DMS114 treated with DMSO at 0.1 percent for 48 hours (cell line): ENCODE measurements at regions not wholly inside any gene's neighbourhood (a gene's known extent, or its start where the extent isn't known, plus 50 kb on each side); places are given as distances from the start of the nearest gene placed in this dataset.
A peak's percentile ranks its signal among the peaks of the same experiment; 100 is the strongest.

Source experiments
- DNase-seq: peaks from one replicate; lab custom pipeline; 2025; ENCODE audit not compliant: unreplicated experiment; lab: John Stamatoyannopoulos, UW

DNA sequence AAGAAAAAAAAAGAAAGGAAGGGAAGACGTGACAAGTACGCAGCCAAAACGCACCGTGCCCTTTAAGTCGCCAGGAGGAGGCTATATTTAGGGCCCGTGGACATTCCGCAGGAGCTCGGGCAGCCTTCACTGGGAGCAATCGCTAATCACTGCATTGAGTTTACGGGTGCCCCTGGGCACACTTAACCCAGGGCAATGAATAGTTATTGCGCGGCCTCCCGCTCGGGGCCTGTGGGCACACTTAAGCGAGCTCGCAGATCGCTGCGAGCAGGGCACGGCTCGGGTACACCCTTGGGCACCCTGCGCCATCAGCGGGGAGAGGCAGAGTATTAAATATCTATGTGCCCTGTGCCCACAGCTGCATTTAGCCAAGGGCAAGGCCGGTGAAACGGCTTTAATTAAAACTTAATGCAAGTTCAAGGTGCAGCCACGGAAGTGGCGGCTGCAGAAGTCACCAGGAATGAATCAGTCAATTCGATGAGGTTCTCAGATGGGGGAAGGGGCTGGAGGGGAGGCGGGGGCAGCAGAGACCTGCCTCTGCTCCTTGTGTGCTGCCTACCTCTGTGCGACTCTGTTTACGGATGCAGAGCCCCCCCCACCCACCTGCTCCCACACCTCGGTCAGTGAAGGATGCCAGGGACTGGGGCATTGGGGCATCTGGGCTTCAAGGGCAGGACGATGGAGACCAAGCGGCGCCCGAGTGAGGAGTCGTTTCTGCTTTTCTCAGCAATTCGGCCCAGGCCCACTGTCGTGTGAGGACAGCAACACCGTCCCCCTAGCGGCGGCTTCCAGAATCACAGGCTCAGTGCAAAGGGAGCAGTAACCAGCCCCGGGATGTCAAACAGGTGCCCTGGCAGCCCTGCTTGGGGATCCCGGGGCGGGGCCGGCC lies 51.8 kb upstream of the TARDBP start:
- DNase-seq: peak; percentile 27

DNA sequence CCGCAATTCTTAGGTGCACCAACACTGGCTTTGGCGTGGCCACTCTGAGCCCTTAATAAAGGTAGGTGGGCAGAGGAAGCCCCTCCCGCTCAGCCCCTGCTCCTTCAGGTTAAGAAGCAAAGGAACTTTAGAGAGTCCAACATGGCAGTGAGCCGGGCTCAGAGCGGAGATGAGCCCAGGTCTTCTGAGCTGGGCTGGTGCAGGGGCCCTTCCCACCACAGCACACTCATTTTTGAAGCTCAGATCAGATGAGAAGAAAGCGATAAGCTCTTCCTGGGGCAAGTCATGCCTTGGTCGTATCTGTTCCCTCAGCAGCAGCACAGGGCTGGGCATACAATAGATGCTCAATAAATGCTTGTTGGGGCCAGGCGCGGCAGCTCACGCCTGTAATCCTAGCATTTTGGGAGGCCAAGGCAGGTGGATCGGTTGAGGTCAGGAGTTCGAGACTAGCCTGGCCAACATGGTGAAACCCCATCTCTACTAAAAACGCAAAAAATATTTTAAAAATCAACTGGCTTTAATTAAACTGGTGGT lies 51.1 kb upstream of the TARDBP start:
- no peak for DNase-seq

DNA sequence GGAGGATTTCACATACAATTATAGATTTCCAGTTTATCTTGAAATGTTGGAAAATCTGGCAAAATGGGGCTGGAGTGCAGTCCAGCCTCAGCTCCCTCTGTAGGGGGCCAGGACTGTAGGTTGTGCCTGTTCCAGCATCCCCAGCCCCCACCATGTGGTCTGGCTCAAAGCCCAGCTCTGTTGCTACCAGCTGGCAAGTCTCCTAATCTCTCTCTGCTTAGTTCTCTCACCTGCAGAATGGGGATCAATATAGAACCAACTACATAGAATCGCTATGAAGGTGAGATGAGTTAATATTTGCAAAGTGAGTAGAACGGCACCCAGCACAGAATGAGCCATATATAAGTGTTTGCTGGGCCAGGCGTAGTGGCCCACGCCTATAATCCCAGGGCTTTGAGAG lies 50.0 kb upstream of the TARDBP start:
- no peak for DNase-seq
